ENCODE measurements at regions not wholly inside any gene's neighbourhood (a gene's known extent, or its start where the extent isn't known, plus 50 kb on each side); places are given as distances from the start of the nearest gene placed in this dataset.

DNA sequence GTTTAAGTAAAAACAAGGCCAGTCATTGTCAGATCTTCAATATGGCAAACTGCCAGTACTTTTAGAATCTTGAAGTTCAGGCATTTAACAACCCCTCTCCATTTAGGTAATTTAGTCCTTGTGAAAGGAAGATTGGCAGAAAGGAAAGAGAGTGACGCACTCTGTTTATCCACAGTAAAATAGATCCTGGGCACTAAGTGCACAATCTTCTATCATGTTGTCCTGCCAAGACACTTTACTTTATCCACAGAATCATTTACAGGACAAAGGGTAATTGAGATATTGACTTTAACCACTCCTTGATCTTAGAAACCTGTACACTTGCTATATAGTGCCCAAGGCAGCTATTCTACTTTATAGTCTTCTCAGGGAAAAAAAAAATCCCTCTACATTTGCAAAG is 786.4 kb upstream of the SLITRK1 start:
- Histone ChIP-seq H2AFZ (ENCODE audit: low read depth, low read length, poor library complexity, severe bottlenecking) (no peak overlapping the region), H3K4me1 (ENCODE audit: control insufficient read depth in 1 of 2, insufficient read depth in 2 of 2, low read length in 2 of 2) (no peaks in the 10 kb centered on the region), H3K4me2 (ENCODE audit: low read length) (no peak overlapping the region), H3K79me2 (ENCODE audit: insufficient read depth, low read length) (no peaks in the 10 kb centered on the region), H3K27ac (ENCODE audit: low read depth, low read length) (no peak overlapping the region), H3K9me3 (ENCODE audit: control insufficient read depth in 1 of 2, insufficient read depth in 1 of 2, low read depth in 1 of 2, low read length in 2 of 2) (no peaks in the 10 kb centered on the region), H3K9ac (ENCODE audit: low read length) (no peak overlapping the region), H3K4me3 (replicated peaks in 1 of 2; ENCODE audit: low read depth in 1 of 2, low read length in 2 of 2) (no peak overlapping the region), H3K36me3 (ENCODE audit: control insufficient read depth in 1 of 2, insufficient read depth in 2 of 2, low read length in 2 of 2) (no peaks in the 10 kb centered on the region), H4K20me1 (ENCODE audit: insufficient read depth) (no peaks in the 10 kb centered on the region; the same call in 1 of the 2 replicates), H3K9me2 (ENCODE audit: insufficient read depth) (no peaks in the 10 kb centered on the region), H3K27me3 (ENCODE audit: insufficient read depth, low read length) (no peaks in the 10 kb centered on the region)
- RAD21 ChIA-PET (ENCODE audit: low non-redundant PET in 1 of 2, low total read pairs in 2 of 2, uncharacterized antibody in 2 of 2, unreplicated experiment in 2 of 2) = no interaction called here
- intact Hi-C loops (cut with micrococcal nuclease) = no loop called here
- POLR2A ChIA-PET = no interaction called here
- CTCF ChIA-PET = no interaction called here
- no peak for DNase-seq (ENCODE audit: low read depth, low spot score)
- BruUV-seq (replicated peaks) = no TSS peak
- ATAC-seq = no peak
- TF ChIP-seq SP1 (IDR thresholded peaks at IDR 0.05; ENCODE audit: low read depth) = no peak
- TF ChIP-seq EZH2phosphoT487 (IDR thresholded peaks at IDR 0.05; ENCODE audit: borderline replicate concordance) = no peak
- no peak for TF ChIP-seq ZFX (IDR thresholded peaks at IDR 0.05)
- TF ChIP-seq, protein P1, sequence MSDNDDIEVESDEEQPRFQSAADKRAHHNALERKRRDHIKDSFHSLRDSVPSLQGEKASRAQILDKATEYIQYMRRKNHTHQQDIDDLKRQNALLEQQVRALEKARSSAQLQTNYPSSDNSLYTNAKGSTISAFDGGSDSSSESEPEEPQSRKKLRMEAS (IDR thresholded peaks at IDR 0.05) = no peak
- no peak for TF ChIP-seq EZH2 (IDR thresholded peaks at IDR 0.05)
- TF ChIP-seq JUND (IDR thresholded peaks at IDR 0.05) = no peak
- TF ChIP-seq FOSL1 (IDR thresholded peaks at IDR 0.05; ENCODE audit: low read depth) = no peak
- TF ChIP-seq RAD21 (IDR thresholded peaks at IDR 0.05; ENCODE audit: low read depth) = no peak
- TF ChIP-seq SIN3A (IDR thresholded peaks at IDR 0.05; ENCODE audit: low read depth) = no peak
- no peak for TF ChIP-seq POLR2A (IDR thresholded peaks at IDR 0.05; ENCODE audit: borderline replicate concordance, extremely low read depth, insufficient read depth, insufficient read length)
- no peak for TF ChIP-seq ZNF274 (IDR thresholded peaks at IDR 0.05; ENCODE audit: low read depth, low read length)
- TF ChIP-seq, protein P2, sequence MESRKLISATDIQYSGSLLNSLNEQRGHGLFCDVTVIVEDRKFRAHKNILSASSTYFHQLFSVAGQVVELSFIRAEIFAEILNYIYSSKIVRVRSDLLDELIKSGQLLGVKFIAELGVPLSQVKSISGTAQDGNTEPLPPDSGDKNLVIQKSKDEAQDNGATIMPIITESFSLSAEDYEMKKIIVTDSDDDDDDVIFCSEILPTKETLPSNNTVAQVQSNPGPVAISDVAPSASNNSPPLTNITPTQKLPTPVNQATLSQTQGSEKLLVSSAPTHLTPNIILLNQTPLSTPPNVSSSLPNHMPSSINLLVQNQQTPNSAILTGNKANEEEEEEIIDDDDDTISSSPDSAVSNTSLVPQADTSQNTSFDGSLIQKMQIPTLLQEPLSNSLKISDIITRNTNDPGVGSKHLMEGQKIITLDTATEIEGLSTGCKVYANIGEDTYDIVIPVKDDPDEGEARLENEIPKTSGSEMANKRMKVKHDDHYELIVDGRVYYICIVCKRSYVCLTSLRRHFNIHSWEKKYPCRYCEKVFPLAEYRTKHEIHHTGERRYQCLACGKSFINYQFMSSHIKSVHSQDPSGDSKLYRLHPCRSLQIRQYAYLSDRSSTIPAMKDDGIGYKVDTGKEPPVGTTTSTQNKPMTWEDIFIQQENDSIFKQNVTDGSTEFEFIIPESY (IDR thresholded peaks at IDR 0.05; ENCODE audit: extremely low read depth, insufficient replicate concordance, low read length) = no peak
- TF ChIP-seq ELF1 (IDR thresholded peaks at IDR 0.05; ENCODE audit: borderline replicate concordance, low read depth) = no peak
- no peak for TF ChIP-seq TCF7L2 (IDR thresholded peaks at IDR 0.05; ENCODE audit: borderline replicate concordance, extremely low read depth, insufficient read depth, insufficient read length)
- TF ChIP-seq, protein P3, sequence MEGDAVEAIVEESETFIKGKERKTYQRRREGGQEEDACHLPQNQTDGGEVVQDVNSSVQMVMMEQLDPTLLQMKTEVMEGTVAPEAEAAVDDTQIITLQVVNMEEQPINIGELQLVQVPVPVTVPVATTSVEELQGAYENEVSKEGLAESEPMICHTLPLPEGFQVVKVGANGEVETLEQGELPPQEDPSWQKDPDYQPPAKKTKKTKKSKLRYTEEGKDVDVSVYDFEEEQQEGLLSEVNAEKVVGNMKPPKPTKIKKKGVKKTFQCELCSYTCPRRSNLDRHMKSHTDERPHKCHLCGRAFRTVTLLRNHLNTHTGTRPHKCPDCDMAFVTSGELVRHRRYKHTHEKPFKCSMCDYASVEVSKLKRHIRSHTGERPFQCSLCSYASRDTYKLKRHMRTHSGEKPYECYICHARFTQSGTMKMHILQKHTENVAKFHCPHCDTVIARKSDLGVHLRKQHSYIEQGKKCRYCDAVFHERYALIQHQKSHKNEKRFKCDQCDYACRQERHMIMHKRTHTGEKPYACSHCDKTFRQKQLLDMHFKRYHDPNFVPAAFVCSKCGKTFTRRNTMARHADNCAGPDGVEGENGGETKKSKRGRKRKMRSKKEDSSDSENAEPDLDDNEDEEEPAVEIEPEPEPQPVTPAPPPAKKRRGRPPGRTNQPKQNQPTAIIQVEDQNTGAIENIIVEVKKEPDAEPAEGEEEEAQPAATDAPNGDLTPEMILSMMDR (IDR thresholded peaks at IDR 0.05 in 2 of 3, conservative IDR thresholded peaks at IDR 0.05 in 1 of 3; ENCODE audit: borderline replicate concordance in 1 of 3, insufficient read depth in 1 of 3, low read depth in 2 of 3, low read length in 2 of 3) = no peak
- no peak for TF ChIP-seq EGR1 (IDR thresholded peaks at IDR 0.05; ENCODE audit: low read depth)
- no peak for TF ChIP-seq POLR2AphosphoS5 (IDR thresholded peaks at IDR 0.05; ENCODE audit: low read depth, low read length)

All from HCT116 (cell line).